HG03342 (cell line): ENCODE measurements at regions not wholly inside any gene's neighbourhood (a gene's known extent, or its start where the extent isn't known, plus 50 kb on each side); places are given as distances from the start of the nearest gene placed in this dataset.

ENCODE experiments used
- ATAC-seq: cut with Tn5 transposase; IDR thresholded peaks from one replicate; pipeline ENCODE4 v1.9.1; 2021; ENCODE audit warnings: mild to moderate bottlenecking, moderate library complexity; ENCODE audit not compliant: unreplicated experiment

DNA sequence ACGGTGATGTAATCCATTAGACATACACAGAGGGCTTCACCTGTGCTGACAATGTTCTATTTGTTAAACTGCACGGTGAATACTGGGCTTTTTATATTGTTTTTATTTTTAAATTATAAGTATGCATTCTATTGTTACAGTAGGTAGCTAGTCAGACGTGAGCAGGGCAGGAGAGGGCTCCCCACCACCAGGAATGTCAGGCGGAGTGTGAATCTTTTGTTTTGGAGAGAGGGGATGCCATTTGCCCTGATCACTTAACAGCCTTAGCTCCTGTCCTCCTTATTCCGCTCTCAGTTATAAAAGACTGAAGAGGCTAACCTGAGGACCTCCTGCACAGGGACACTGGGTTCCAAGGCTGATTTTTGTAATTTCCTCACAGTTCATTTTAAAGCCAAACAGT lies 151.6 kb upstream of the TAPT1 start:
- ATAC-seq: no peak

DNA sequence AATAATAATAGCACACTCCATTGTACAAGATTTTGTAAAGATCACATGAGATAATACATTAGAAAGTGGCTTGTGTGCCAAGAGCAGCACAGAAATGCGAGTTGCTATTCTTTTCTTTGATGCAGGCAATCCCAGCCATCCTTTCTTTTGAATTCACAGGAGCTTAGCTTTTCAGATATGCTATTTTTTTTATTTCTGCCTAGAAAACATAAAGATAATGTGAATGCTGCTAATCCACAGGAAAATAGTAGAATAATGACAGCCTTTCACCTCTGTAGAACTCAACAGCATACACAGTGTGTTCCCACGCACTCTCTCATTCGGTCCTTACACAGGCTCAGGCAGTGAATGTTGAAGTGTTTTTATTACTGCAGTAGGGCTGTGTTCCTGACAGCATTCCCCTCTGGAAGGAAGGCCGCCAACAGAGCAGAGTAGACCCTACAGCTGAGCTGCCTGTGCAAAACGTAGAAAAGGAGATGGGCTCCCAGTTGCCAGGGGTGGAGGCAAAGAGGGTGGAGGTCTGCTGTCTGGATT lies 138.8 kb upstream of the TAPT1 start:
- ATAC-seq: no peak

DNA sequence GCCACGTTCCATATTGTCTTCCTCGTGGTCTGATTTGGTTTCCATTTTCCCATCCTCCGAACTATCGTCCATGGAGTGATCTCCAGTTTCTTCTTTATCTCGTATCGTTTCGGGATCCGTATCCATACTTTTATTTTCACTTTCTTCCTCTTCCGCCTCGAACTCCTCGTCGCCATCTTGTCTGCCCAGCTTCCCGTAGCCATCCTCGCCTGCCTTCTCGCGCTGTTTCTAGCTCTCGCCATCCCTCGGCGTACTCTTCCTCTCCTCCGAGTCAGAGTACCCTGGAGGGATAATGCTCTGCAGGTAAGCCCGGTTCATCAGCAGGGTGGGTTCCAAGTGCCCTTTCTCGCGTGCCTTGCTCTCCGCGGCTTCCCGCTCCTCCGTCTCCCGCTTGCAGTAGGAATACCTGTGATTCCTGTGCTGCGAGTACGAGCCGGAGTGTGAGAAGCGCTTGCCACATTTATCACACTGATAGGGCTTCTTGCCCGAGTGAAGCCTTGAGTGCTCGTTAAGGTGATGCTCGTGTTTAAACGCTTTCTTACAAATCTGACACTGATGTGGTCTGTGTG lies 134.5 kb upstream of the TAPT1 start:
- ATAC-seq: no peak

DNA sequence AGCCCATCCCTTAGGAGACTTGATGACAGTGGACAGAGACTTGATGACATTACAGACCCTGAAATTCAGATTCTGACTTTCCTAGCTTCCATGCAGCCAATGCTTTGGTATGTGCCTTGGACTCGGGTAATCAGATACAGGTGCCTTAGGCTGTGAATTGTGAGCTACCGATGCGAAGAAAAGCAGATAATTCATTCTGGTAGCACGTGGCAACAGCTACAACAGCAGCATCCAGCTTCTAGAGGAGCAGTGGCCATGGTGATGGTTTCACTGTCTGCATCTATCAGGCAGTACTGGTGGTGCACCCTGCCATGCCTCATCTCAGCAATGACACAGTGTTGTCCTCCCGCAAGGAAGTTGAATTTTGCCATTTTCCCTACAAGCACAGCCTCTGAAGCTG lies 126.9 kb upstream of the TAPT1 start:
- no peak for ATAC-seq

DNA sequence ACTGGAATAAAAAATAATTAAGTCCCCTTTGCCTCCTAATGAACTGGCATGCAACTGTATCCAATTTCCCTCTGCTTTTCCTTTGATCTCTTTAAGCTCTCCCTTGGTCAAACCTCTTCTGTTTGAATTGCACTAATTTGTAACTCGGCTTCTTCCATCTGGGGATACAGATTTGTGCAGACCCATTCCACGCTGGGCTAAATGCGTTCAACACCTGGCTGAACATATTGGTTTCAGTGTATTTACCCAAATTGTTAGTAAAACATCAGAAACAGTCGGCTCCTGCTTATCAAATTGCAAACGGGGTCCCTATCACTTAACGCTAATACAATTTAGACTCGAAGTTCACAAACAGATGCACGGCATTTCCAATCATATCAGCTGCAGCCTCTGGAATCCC lies 124.9 kb upstream of the TAPT1 start:
- ATAC-seq: no peak

DNA sequence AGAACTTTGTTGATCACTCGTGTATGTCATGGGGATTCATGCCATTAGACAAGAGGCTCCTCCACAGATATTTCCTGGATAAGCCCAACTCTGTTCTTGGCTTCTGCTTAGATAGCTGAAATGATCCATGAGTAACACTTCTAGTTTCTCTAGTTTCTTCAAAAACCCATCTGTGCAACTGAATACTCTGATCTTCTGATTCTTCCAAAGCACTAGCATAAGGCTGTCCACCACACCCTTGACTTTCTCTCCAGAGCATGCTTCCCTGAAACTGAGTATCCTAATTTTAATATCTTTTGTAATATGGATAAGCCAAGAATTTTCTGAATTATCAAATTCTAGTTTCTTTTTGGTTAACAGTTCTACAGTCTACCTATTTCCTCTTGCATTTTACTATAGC lies 118.6 kb upstream of the TAPT1 start:
- no peak for ATAC-seq

DNA sequence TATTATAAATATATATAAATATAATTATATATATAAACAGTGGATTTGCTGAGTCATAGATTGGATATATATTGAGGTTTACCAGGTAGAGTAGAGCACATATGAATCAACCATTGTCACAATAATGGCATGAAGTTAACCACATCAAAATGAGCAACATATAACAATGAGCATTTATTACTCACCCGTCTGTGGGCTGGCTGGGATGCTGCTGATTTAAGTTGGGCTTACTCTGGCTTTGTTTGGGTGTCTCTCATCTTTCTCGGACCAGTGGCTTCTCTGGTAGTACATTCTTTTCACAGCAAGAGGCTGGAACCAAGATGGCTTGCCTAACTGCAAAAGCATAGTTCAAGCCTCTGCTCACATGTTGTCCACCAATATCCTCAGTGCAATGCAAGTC lies 111.7 kb upstream of the TAPT1 start:
- no peak for ATAC-seq

DNA sequence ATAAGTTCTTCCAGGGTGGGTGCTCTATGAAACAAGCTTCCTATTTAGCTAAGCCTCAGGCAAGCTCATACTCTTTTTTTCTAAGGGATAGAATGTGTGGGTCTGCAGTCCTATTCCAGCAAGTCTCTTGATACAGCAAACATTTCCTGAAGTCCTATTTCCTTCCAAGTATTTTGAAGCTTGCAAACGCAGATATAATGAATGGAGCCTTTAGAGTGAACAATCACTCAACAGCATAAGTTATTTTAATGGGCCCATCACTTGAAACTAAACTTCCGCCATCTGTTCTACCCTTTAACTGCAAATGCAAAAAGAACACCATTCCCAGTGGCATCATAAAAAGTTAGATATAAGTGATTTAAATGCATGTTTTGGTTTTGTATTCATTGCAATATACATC lies 108.3 kb upstream of the TAPT1 start:
- ATAC-seq: no peak

DNA sequence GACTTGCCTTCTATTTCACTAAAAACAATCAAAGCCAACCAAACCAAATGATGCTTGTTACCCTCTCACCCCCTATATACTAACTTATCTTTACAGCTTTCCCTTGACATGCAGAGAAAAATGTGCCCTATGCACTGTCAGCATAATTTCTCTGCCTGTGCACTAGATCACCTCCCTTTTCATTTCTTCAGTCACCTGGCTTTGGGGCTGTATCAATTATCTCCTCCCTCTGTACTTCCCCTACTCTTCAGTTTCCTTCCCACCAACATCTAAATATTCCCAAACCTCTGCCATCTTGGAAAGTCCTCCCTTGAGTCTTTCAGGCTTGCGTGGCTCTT lies 103.5 kb upstream of the TAPT1 start:
- ATAC-seq: no peak

DNA sequence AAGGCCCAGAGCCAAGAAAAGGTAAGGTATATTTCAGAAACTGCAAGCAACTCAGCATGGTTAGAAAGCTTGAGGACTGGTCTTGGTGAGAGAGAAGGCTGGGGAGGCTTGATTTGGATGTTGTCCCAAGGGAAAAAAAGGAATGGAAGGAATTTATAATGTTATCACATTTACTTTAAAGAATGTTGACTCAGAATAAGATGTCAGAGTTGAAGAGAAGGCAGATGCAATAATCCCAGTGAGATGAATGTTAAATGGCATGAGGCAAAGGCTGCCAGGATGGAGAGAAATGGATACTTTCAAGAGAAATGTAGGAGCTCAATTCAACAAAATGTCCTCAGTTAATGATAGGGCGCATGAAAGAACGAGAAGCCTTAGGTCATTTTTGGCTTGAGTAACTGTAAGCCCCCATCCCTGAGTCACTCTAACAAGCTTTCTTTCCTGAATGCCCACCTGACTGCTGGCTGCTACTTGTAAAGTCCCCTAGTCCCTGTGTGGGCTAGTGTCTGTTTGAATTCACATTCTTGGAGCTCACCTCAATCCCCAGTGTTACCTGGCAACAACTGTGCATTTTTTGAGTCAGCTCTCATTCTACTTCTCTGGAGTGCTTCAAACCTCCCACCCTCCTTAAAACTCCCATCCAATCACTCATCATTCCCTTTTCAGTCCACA lies 103.0 kb upstream of the TAPT1 start:
- no peak for ATAC-seq

DNA sequence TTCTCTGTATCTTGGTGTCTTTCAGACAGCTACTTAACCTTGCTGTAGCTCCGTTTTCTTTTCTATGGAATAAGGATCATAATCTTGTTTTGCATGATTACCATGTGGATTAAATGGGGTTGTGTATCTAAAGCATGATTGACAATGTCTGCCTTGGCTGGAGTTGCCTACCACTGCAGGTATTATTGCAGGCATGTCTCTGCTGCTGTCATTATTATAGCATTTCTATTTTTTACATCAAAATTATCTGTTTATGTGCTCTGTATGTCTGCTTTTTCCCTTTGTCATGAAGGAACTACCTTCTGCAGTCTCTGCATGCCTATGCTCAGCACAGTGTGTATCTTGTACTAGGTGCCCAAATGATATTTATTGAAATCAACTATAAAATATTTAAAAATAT lies 95.9 kb upstream of the TAPT1 start:
- ATAC-seq: no peak

DNA sequence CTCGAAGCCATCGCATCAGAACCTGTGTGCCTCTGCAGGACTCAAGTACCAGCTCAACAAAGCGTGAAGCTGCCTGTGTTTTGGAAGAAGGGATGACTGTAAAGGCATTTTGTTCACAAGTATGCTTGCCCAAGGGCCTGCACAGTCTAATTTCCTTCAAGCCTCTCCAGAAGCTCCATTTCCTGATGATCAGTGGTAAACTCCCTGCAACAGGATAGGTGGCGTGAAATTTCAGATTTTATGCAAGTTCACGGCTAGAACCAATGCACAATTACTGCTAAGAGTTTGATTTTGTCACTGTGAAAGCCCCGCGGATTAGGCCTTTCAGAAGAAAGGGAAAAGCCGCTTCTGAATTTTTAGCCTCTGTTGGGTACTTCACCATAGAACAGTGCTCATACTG lies 89.2 kb upstream of the TAPT1 start:
- no peak for ATAC-seq

DNA sequence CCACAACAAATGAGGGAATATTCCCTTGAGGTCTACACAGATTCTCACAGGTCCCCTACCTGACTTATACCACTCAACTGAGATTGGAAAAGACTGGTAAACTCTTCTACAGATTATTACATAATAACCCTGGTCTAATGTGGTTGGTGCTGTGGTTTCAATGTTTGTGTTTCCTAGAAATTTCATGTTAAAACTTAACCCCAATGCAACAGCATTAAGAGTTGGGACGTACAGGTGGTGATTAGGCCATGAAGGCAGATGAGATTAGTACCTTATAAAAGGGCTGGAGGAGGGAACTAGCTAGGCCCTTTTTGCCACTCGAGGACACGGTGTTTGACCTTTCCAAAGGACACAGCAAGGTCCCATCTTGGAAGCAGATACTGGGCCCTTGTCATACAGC lies 84.3 kb upstream of the TAPT1 start:
- no peak for ATAC-seq

DNA sequence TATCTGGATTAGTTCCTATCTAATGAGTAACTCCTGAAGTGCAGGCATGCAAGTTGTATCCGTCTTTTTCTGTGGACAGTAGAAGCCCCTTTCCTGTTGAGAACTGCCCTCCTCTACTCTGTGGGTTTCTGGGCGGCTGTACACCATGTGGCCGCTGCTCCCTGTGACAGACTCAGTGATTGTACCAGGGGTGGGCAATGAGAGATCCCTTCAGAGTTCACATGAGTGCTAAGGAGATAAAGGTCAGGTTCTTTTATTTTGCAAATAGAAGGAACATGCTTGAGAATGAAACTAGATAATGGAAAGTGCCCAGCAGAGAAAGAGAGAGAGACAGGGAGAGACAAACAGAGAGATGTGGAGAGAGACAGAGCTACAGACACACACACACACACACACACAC lies 76.4 kb upstream of the TAPT1 start:
- no peak for ATAC-seq

DNA sequence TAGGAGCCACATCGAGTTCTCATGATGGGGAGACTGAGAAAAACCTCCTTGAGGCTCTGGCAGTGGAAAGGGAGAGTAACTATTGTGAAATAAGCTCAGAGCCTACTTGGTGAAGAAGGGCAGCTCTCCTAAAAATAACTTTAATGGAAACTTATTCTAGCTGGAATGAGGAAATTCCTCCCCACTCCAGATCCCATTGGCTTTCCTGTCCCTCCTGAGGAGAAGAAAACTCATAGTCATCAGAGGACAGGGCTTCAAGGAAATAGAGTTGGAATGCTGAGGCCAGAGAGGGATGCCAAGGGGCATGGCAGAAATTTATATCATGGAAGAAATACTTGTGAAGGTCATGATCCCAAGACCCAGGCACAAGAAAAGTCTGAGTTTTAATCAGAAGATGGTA lies 70.7 kb upstream of the TAPT1 start:
- no peak for ATAC-seq

DNA sequence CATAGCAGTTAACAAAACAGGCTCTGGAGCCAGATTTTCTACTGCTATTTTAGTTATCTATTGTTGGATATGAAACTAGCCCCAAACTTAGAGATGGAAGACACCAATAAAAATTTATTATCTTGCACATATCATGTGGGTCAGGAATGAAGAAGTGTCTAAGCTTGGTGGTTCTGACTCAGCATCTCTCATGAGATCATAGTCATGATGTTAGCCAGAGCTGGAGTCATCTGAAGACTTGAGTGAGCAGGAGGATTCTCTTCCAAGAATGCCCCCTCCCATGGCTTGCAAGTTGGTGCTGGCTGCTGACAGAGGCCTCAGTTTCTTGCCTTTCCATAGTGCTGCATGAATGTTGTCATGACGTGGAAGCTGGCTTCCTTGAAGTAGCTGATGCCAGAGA lies 68.2 kb upstream of the TAPT1 start:
- no peak for ATAC-seq

DNA sequence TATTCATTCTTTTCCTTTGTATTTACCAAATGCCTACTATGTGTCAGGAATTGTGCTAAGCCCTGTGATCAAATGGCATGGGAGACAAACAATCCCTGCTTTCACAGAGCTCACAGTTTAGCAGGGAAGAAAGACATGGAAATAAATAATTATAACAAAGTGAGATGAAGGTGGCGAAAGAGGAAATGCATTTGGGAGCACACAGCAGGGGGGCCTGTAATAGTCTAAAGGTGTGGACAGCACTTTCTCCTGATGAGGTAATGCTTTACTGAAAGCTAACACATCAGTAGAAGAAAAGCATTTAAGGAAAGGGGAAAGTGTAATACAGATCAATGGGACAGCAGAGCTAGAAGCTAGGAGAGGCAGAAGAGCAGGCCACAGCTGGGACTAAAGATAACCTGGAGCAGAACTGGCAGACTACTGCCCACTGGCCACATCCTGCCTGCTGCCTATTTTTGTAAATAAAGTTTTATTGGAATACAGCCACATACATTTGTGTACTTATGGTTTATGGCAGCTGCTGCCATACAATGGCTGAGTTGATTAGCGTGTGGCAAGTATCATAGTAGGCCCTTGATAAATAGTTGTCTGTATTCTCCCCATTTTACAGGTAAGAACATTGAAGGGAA lies 67.1 kb upstream of the TAPT1 start:
- ATAC-seq: no peak

DNA sequence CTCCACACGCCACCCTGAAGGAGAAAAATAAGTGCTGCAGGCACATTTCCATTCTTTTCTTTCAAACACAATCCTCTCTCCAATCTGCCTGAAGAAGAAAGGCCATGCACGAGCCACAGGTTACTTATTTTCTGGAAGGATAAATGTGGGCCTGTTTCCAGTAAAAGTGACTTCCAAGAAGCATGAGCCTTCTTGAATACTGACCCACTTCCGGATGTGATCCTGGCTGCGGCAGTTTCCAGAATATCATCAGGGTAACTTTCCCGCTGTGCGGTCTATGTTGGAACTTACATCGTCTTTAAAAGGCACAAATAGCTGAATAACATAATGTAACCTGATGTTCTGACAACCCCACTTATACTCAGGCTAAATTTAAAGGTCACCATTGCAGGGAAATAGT lies 66.3 kb upstream of the TAPT1 start:
- ATAC-seq: no peak

DNA sequence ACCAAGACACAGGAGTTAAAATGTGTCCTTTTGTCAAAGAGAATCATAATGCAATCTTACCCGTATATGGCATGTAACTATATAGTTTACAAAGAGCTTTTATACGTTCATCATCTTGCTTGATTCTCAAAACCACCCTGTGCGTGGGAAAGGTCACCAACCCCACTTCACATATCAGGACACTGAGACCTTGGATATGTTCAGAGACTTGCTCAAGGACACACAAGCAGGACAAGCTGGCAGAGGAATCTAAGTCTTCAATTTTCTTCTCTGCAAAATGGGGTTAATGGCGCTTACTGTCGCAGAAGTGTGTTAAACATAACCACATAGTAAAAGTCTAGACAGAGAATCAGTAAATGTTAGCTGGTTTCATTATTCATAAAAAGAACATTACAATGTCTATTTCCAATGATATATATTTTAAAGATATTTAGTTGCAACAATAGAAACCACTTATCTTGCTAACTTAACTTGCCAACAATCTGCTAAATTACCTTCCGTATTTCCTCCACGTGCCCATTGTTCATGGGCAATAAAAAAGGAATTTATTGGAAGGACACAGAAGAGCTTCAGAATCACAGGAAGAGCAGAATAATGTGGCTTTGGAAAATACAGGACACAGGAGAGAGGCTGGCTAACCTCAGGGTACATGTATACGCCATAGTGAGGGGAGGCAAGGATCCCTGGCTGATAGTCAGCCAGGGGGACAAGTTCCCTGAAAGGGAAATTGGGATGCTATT lies 64.6 kb upstream of the TAPT1 start:
- ATAC-seq: no peak

DNA sequence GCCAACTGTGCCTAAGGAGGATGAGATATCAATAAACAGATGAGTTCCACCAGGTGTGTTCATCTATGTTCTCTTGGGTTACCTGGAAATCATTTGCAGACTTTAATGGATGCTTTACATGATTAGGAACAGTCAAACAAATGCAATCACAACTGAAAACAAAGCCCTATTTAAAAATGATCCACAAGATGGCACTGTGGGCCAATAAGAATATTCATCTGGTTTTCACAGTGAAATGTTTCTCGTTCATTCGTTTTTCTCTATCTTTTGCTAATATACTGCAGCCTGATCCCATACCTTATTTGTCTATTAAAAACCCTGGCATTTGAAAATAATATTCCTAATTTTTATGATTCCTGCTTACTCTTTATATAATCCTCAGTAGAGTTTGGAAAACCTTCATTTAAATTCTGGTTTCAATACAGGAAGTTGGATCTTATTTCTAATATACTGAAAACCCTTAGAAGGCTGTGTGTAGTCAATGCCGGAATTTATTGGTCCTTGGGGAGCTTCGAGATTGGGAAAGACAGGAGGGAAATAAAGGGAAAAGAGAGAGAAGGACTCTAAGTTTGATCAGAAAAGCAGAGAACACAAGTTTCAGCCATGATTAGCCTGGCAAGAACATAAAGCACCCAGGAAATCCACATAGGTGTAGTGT lies 63.8 kb upstream of the TAPT1 start:
- ATAC-seq: no peak

DNA sequence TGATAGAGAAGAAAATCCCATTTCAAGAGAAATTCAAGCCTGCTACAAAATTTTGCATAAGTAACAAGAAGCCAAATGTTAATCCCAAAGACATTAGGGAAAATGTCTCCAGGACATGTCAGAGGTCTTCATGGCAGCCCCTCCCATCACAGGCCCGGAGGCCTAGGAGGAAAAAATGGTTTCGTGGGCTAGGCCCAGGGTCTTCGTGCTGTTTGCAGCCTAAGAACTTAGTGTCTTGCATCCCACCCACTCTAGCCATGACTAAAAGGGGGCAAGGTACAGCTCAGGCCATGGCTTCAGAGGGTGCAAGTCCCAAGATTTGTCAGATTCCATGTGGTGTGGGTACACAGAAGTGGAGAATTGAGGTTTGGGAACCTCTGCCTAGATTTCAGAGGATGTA lies 57.8 kb upstream of the TAPT1 start:
- ATAC-seq: no peak
